GM06990 (cell line): ENCODE measurements at regions not wholly inside any gene's neighbourhood (a gene's known extent, or its start where the extent isn't known, plus 50 kb on each side); places are given as distances from the start of the nearest gene placed in this dataset.
"Not testable (repeated sequence)": the region's sequence is repeated elsewhere in the genome, so short reads cannot be mapped to it uniquely, and the experiment has no call there.

ENCODE experiments used
- DNase-seq: peaks from one replicate; pipeline ENCODE4 v3.0.0-alpha.2; 2011; ENCODE audit not compliant: insufficient read length; ENCODE audit errors: extremely low read depth
- H3K27me3 ChIP-seq: replicated peaks from 2 replicates; pipeline ENCODE4 v1.6.0; 2011; ENCODE audit warnings: low read length; ENCODE audit not compliant: control insufficient read depth, insufficient read depth
- H3K36me3 ChIP-seq: 2 replicates; pipeline ENCODE4 v1.5.1; 2011; ENCODE audit warnings: low read length; ENCODE audit not compliant: control insufficient read depth, insufficient read depth
- H3K4me3 ChIP-seq: replicated peaks from 2 replicates; pipeline ENCODE4 v1.5.1; 2011; ENCODE audit warnings: low read depth, mild to moderate bottlenecking, control low read depth, low read length
- CTCF ChIP-seq: IDR thresholded peaks from 2 replicates; pipeline ENCODE4 v1.5.1; 2011; ENCODE audit warnings: low read length, control low read depth, mild to moderate bottlenecking, inconsistent platforms; ENCODE audit not compliant: insufficient read depth, poor library complexity, severe bottlenecking

GRCh38 chr4:163243297-163243981 lies 76.7 kb upstream of the NAF1 start:
- Histone ChIP-seq H3K4me3 (no peak overlapping the region), H3K27me3 (no peaks in the 10 kb centered on the region), H3K36me3 (no peaks in the 10 kb centered on the region)
- DNase-seq: no peak
- no peak for TF ChIP-seq CTCF

GRCh38 chr4:163237856-163238255 lies 71.2 kb upstream of the NAF1 start:
- Histone ChIP-seq H3K27me3 (no peaks in the 10 kb centered on the region), H3K36me3 (no peaks in the 10 kb centered on the region), H3K4me3 (no peak overlapping the region)
- no peak for DNase-seq
- TF ChIP-seq CTCF: no peak

GRCh38 chr4:163236389-163236788 lies 69.7 kb upstream of the NAF1 start:
- not testable (repeated sequence) for DNase-seq, H3K36me3 ChIP-seq, H3K4me3 ChIP-seq, H3K27me3 ChIP-seq

GRCh38 chr4:163233321-163233720 lies 66.6 kb upstream of the NAF1 start:
- DNase-seq: no peak
- no peaks in the 10 kb centered on the region for H3K27me3 ChIP-seq
- no peak overlapping the region for H3K4me3 ChIP-seq
- TF ChIP-seq CTCF: no peak
- no peaks in the 10 kb centered on the region for H3K36me3 ChIP-seq

GRCh38 chr4:163228648-163229047 lies 62.0 kb upstream of the NAF1 start:
- DNase-seq: no peak
- H3K36me3 ChIP-seq: no peaks in the 10 kb centered on the region
- no peak for TF ChIP-seq CTCF
- no peaks in the 10 kb centered on the region for H3K27me3 ChIP-seq
- no peak overlapping the region for H3K4me3 ChIP-seq

GRCh38 chr4:163221467-163221866 lies 54.8 kb upstream of the NAF1 start:
- DNase-seq: no peak
- no peaks in the 10 kb centered on the region for H3K36me3 ChIP-seq
- no peaks in the 10 kb centered on the region for H3K27me3 ChIP-seq
- TF ChIP-seq CTCF: no peak
- no peak overlapping the region for H3K4me3 ChIP-seq
